MM.1S (cell line): ENCODE measurements at regions not wholly inside any gene's neighbourhood (a gene's known extent, or its start where the extent isn't known, plus 50 kb on each side); places are given as distances from the start of the nearest gene placed in this dataset.

ENCODE experiments used
- CTCF ChIP-seq: fragments of 300-600 bp; sonication (generic); IDR thresholded peaks from 2 replicates; pipeline ENCODE4 v1.5.1; 2016; ENCODE audit warnings: antibody characterized with exemption, low read length, mixed read lengths
- EZH2 ChIP-seq: fragments of 300-600 bp; sonication (generic); optimal IDR thresholded peaks from 2 replicates; pipeline ENCODE3; 2017; ENCODE audit warnings: low read depth, mild to moderate bottlenecking, antibody characterized with exemption, low read length, mixed read lengths
- EZH2phosphoT487 ChIP-seq: fragments of 300-600 bp; sonication (generic); IDR thresholded peaks from 2 replicates; pipeline ENCODE4 v1.6.1; 2018; ENCODE audit warnings: antibody characterized with exemption, low read length

GRCh38 chr2:16039823-16040222, 99.5 kb downstream of the MYCN start:
- TF ChIP-seq CTCF (no peak), EZH2 (no peak), EZH2phosphoT487 (no peak)
